NCI-H1417 (cell line): ENCODE measurements at regions not wholly inside any gene's neighbourhood (a gene's known extent, or its start where the extent isn't known, plus 50 kb on each side); places are given as distances from the start of the nearest gene placed in this dataset.
"Not testable (repeated sequence)": the region's sequence is repeated elsewhere in the genome, so short reads cannot be mapped to it uniquely, and the experiment has no call there.

Source experiments
- DNase-seq, 3 experiments: peaks; one replicate each; lab custom pipeline; 2025; lab: John Stamatoyannopoulos, UW

DNA sequence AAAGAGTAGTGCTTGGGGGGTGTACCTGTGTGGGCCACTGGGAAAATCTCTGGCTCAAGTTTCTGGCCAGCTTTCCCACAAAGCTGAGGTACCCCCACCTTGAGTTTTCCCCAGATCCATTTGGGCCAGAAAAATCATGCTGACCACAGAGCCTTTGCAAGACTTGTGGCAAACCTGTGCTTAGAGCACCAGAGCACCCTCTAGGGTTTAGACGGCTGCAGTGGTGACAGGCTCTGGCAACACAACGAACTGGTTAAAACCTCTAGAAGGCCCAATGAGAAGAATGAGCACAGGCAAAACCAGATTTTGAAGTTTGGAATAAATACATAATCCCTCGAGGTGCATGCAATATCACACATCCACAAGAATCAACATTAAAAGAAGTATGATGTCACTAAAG lies 290.7 kb upstream of the FOLH1 start:
- no peak for DNase-seq

DNA sequence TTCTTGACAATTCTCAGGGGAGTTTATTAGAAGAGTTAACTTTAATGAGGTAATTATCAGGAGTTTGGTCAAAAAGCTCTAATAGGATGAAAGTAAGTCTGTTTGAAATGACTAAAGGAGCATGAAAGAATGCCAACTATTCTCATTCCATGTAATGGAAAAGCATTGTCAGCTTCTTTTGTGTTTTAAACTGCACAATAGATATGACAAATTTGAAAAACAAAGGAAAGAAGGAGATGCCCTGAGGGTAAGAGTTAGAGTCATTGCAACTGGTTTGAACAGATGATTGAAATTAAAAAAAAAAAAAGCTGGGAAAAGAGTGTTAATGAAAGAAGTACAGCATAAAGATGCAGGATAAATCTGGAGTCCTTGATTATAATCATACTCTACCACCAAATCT lies 296.8 kb upstream of the FOLH1 start:
- DNase-seq = no peak

DNA sequence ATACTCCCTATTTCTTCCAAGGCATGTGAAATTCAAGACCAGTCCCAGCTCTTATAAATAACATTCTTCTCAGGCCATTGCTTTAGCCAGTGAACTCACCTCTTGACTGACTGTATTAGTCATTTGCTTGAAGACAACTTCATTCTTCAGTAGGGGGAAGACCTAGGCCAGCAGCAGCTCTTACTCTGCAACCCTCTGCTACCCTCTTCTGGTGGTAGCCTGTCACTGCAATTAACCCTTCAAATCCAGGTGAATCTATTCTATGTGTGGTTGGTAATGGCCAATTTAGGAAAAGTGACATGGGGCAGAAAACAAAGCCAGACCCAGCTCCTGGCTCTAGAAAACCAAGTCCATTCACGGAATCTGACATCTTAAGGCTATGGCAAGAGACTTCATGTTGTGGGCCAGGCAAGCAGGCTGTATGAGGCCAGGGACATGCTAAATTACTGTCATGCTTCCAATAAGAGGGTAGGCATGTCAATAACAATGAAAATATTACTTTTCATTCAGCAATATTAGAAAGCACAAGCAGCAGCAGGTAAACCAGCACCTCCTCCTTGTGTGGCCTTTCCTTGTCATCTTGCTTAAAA lies 317.9 kb upstream of the FOLH1 start:
- peak in 2 of 3 experiments; percentile 5 to 40 for DNase-seq

DNA sequence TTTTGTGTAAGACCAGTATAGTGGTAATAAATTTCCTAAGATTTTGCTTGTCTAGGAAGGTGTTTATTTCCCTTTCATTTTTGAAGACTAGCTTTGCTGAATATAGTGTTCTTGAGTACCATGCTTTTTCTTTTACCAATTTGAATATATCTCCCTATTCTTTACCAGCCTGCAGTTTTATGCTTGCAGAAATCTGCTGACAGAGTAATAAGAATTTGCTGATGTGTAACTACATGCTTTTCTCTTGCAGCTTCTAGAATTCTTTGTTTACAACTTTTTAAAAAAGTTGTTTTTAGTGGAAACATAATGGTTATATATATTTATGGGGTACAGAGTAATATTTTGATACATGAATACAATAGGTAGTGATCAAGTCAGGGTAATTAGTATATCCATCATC lies 324.8 kb upstream of the FOLH1 start:
- no peak for DNase-seq

DNA sequence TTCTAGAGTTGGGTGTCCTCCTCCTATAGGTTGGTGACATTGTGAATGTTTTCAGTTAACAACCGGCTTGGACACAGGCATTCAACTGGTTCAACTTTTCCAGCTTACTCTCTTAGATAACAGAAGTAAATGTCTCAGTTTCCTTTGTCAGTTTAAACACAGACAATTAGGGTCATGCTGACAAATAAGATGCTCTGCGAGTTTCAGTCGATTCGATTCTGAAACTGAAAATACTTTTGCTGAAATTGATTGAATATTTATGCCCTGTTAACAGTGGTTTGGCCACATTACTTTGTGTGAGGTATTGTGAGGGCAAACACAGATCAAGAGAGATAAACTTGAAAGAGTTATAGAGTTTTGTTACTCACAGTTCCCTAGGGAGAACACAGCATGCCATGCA lies 330.5 kb upstream of the FOLH1 start:
- DNase-seq = not testable (repeated sequence)

DNA sequence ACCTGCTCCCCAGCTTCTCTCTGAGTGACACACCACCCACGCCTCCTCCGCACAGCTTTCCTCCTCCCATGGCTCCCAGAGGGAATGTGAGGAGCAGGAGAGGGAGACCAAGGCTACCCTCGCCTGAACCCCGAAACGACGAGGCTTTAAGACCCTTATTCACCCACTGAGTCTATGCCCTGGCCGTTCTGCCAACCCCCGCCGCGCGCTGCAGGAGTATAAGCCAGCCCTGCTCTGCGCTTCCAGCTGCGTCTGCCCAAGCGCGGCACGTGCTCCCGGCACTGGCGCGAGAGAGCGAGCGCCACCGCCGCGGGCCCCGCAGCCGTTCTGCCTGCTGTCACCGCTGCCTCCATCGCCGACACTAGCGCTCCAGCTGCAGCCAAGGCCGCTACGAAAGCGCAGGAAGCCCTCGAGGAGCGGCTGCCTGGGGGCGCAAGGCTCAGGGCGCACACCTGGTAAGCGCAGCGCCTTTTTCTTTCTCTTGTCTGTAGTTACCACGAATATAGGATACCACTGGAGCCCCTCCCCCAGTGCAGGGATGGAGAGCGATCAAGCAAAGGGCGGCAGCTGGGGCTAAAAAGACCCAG lies 350.0 kb upstream of the FOLH1 start:
- not testable (repeated sequence) for DNase-seq

DNA sequence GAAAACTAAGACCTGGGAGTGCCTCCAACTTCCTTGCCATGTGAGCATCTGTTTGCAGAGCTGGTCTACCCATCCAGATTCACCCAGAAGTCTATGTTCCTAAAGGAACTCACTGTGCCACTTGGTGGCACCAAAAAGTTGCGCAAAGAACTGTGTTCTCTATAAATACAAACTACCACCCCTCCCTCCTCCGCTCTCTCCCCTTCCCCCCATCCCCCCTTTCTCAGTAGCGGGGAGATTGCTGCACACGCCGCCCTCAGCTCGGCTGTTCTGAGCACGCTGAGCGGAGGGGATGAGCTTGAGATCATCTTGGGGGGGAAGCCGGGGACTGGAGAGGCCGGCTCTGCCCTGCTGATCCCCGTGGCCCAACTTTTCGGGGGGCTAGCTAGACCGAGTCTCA lies 352.2 kb upstream of the FOLH1 start:
- not testable (repeated sequence) for DNase-seq

DNA sequence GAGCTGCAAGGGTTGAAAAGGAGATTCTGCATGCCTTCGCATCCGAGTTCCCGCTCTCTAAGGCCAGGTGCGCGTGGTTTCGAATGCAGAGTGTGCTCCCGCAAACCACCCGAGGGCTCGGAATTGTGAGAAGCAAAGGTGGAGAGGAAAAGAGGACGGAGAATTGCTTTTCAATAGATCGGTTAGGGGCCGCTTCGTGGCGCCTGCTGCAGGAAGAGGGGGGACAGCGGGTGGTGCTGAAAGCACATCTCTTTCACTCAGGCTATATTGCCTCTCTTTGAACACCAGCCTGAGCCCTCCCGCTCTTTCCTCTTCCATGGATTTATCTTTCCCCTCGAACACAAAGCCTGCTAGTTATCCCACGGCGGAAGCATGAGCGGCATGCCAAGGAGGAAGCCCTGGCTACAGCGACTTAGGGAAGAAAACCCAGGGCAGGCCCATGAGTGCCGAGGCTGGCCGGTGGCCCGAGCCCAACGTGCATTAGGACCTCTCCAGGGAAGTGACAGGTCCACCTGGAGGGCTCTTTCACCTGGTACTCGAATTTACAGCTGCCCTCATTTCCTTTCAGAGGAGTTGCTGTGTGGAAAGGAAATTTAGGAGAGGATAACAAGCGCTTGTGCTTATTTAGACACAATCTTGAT lies 353.0 kb upstream of the FOLH1 start:
- not testable (repeated sequence) for DNase-seq

DNA sequence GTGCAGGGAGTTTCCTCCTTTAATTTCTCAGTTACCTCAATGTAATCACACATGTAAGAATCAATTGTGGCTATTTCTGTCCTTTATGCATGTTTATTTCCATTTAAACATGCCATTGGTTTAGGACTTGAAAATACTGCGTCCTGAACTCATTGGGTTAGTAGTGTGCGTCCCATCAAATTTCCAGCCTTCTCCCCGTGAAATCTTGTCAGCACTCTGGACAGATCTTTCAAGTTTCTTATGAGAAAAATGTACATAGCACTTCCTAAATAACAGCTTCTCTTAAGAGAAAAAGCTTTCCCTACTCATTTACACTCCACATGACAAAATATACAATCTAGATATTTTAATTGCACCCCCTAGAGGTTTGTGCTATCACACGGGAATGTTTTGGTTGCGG lies 353.9 kb upstream of the FOLH1 start:
- DNase-seq = not testable (repeated sequence)

DNA sequence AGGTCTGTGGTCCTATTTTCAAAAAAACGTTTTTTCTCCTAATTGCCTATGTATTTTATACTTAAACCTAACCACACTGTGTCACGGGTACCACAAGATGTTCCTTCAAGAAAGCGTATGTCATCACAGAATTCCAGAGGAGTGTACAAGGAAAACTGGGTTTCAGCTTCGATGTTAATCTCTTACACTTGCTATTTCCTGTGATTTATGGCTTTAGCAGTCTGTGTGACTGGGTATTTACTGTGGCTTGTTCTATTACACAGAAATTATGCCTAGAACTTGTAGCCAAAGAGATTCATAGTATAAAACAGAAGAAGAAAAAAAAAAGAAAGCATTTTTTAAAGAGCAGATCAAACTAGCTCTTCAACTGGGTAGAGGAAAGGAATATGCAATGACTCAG lies 371.1 kb upstream of the FOLH1 start:
- DNase-seq = not testable (repeated sequence)

DNA sequence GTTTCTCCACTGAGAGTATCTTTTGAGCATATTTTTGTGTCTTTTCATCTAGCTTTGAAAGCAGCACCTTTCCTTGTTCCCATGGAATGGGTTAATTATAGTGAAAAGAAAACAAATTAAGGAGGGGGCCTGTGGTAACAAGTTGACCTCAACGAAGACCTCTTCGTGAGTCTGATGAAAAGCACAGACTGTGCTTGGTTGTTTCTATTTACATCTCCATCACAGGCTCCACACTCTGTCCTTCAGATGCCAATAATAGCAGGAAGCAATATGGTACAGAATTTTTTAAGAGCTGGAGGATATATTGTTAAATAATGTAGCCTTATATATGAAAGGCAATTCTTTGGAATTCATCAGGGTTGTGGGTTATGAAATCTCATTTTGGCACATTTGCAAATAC lies 366.7 kb upstream of the OR4C13 start:
- DNase-seq = not testable (repeated sequence)

DNA sequence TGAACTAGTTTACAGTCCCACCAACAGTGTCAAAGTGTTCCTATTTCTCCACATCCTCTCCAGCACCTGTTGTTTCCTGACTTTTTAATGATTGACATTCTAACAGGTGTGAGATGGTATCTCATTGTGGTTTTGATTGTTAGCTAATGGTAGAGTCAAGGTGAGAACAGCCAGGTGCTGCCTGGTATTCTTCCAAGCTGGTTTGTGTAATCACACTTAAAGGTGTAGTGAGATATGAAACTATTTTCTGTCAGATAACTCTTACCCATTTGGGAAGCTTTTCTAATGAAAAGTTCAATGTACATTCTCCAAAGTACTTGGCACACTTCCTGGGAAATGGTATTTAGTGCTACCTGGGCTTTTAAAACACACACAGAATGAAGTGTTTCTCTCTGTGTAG lies 343.3 kb upstream of the OR4C13 start:
- DNase-seq = not testable (repeated sequence)

DNA sequence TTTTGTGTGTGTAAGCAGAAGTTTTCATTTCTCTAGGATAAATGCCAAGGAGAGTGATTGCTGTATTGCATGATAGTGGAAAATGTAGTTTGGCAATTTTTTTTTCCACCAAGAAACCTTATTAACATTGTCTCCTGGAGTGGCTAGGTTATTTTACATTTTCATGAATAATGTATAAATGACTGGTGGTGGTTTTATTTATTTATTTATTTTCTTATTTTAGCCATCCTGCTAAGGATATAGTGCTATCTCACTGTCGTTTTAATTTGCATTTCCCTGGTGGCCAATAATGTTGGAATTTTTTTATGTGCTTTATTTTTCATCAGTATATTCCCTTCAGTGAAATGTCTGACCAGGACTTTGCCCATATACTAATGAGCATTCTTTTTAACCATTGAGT lies 328.3 kb upstream of the OR4C13 start:
- not testable (repeated sequence) for DNase-seq

DNA sequence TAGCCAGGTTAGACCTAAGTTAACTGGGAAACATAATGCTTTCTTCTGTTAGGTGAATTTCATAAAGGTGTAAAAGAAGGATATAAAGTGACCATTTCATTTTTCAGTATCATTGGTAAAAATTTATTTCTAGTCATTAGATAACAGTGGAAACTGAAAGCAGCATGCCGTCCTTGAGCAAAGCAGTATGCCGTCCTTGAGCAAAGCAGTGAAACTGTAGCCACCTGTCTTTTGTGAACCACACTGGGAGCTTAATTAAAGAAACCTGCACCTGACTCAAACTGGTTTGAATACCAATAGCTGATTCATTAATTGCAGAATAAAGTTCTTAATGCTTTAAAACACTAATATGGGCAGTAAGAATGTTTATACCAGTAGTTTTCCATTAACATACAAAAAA lies 281.5 kb upstream of the OR4C13 start:
- DNase-seq = not testable (repeated sequence)

DNA sequence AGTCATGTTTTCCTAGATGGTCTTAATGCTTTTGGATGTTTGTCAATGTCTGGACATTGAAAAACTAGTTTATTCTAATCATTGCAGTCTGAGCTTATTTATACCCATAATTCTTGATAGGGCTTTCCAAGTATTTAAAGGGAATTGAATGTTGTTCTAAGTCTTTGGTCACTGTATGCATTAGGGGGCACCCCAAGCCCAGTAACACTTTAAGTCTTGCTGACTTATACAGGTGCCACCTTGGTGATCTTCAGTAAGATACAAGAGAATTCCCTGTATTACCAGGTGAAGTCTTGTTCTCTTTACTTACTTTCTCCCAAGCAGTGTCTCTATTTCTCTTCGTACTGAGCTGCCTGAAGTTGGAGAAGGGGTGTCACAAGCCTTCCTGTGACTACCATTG lies 250.1 kb upstream of the OR4C13 start:
- DNase-seq = not testable (repeated sequence)

DNA sequence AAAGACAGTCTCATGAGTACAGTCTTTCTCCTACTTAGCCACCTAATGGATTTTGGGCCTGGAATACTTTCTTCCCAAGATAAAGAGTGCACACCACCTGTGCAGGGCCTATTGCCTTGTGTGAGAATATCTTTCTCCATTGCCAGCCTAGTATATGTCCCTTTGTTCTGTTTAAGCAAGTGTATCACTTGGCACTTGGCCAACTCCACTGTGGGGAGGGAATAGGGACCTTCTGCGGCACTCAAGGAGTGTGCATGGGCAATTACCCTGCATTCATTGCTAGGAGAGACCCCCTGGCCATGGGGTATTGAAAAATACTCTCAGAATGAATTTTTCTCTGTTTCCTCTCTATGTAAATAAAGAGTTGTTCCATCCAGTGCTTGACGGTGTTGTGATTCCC lies 201.7 kb upstream of the OR4C13 start:
- peak in 2 of 3 experiments; percentile 1 to 13 for DNase-seq

DNA sequence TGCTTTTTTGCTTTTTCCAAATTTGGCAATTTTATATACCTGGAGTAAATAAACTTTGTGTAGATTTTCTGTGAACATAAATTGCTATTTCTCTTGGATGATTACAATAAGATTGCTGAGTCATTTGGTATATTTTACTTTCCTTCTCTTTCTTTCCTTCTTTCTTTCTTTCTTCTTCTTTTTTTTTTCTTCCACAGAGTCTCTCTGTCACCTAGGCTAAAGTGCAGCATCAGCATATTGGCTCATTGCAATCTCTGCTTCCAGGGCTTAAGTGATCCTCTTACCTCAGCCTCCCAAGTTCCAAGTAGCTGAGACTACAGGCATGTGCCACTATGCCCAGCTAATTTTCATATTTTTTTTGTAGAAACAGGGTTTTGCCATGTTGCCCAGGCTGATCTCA lies 201.2 kb upstream of the OR4C13 start:
- DNase-seq = not testable (repeated sequence)

DNA sequence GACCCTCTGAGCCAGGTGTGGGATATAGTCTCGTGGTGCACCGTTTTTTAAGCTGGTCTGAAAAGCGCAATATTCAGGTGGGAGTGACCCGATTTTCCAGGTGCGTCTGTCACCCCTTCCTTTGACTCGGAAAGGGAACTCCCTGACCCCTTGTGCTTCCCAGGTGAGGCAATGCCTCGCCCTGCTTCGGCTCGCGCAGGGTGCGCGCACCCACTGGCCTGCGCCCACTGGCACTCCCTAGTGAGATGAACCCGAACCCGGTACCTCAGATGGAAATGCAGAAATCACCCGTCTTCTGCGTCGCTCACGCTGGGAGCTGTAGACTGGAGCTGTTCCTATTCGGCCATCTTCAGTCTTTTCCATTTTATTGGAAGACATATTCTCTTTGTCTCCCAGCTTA lies 171.4 kb upstream of the OR4C13 start:
- not testable (repeated sequence) for DNase-seq

DNA sequence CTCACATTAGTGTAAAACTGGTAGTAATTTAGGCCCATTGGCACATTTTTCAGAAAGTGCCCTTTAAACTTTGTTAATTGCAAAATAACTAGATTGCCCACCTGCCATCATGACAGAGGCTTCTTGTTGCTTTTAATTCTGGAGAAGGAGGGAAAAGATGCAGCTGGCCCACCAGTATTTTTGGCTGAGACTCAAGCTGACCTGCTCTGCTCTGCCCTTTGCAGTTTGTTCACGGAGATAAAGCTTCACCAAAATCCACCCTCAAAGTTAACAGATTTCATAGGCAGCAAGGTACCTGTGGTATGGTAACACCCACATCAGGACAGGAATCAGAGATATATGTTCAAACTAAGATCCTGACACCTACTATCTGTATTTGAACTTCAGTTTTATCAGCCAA lies 170.2 kb upstream of the OR4C13 start:
- DNase-seq = not testable (repeated sequence)

DNA sequence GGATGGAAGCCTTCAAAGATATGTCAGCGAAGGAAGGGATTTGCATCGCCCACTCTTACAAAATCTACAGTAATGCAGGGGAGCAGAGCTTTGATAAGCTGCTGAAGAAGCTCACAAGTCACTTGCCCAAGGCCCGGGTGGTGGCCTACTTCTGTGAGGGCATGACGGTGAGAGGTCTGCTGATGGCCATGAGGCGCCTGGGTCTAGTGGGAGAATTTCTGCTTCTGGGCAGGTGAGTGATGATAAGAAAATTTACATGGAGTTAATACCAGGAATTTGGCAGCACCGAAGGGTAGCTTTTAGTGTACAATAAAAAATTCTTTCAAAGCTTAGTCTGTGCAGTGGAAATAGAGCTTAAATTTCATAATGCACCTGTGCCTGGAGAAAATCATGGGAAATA lies 168.3 kb upstream of the OR4C13 start:
- DNase-seq = not testable (repeated sequence)

DNA sequence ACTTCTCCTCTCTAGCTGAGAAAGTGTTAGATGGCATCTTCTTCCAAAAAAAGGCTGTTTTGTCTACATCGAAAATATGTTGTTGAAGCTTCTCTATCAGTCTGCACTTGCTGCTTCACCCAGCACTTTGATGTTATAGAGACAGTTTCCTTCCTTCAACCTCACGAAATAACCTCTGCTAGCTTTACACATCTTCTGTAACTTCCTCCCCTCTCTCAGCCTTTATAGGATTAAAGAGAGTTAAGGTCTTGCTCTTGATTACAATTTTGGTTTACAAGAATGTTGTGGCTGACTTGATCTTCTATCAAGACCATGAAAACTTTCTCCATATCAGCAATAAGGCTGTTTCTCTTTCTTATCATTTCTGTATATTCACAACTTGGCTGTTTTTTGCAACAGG lies 162.4 kb upstream of the OR4C13 start:
- not testable (repeated sequence) for DNase-seq

DNA sequence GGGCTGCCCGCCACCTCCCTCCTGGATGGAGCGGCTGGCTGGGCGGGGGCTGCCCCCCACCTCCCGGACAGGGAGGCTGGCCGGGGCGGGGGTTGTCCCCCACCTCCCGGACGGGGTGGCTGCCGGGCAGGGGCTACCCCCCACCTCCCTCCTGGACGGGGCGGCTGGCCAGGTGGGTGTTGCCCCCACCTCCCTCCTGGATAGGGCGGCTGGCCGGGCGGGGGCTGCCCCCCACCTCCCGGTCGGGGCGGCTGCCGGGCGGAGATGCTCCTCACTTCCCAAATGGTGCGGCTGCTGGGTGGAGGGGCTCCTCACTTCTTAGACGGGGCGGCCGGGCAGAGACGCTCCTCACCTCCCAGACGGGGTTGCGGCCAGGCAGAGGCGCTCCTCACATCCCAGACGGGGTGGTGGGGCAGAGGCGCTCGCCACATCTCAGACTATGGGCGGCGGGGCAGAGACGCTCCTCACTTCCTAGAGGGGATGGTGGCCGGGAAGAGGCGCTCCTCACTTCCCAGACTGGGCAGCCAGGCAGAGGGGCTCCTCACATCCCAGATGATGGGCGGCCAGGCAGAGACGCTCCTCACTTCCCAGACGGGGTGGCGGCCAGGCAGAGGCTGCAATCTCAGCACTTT lies 153.9 kb upstream of the OR4C13 start:
- not testable (repeated sequence) for DNase-seq
